ENCODE measurements at regions not wholly inside any gene's neighbourhood (a gene's known extent, or its start where the extent isn't known, plus 50 kb on each side); places are given as distances from the start of the nearest gene placed in this dataset.
A peak's percentile ranks its signal among the peaks of the same experiment; 100 is the strongest.

DNA sequence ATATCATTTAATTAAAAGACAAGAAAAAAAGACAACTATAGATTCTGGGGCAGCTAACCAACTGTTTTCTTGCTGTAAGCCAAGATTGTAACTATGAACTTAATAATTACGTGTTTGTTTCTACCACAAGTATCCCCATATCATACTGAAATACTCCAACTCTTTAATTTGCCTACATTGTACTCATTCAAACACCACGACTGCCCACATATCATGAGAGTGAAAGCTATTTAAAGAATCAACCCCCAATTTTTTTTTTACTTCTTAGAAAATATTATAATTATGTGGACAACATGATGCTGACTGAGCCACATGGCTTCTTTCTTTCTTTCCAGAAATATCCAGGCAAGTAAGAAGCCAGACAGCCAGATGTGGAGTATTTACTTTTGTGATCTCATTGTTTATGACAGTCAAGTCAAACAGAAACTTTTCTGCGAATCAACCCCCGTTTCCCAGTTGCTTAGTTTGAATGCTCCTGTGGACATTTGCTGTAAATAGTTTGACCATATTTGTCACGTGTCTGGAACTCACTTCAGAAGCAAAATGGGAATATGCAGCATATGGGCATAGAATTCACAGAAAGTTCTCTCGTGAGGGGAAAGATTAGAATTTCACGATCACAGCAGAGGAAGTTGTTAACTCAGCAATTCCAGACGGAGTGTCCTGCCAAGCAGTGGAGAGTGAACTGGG, 126.8 kb upstream of the PSMD7 start:
- no peak for DNase-seq

DNA sequence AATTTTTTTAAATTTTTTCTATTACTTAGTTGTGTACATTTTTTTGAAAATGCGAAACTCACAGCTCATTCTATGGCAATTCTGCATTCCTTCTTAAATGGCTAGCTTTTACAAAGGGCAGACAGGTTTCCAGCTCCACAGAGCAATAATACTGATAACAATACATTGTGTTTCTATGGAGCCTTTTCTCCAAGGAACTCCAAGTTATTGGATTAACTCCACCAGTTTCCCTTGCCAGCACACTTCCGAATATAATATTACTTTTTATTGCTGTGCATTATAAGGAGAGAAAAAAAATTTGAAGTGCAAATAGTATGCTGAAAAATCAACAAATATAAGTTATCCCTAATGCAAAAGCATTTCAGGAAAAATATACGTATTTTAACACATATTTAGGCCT, 127.5 kb upstream of the PSMD7 start:
- no peak for DNase-seq

DNA sequence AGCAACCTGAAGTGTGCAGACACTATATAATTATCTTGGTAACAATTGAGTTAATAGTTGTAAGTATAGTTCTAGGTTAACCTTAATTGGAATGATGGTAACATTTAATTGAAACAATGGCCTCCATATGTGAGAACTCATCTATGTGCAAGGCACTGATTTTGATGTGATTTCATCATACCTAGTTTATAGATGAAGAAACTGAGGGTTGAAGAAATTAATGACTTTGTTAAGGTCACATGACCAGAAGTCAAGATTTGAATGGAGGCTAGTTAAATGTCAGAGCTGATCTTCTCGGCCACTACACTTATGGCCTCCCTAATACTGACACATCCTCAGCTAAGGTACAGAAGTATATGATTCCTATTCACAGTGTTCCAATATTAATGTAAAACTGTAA, 128.2 kb upstream of the PSMD7 start:
- no peak for DNase-seq

- DNase-seq, result no peak
These were observed 130.2 kb upstream of the PSMD7 start for GRCh38 chr16:74166456-74166855.

GRCh38 chr16:74165566-74166080, 131.0 kb upstream of the PSMD7 start:
- DNase-seq, result no peak

GRCh38 chr16:74160759-74161158, 135.9 kb upstream of the PSMD7 start:
- DNase-seq, result no peak

DNA sequence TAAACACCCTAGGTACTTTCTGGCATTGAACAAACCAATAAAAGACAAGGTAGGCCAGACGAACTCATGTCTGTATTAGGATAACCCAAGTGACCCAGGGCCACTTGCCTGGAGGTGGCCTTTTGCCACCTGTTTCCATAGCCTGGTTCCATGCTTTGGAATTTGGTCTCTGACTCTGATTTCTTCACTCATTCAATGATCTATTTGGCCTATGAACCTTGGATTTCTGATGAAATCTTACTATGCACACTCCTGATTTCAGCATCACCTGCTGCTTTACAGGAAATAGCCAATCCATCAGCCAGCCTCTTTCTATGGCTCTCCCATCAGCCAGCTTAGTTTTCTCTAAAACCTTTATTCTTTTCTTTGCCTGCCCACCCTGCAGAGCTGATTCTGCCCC, 142.8 kb upstream of the PSMD7 start:
- DNase-seq, result no peak

- DNase-seq, result no peak
These were observed 150.0 kb upstream of the PSMD7 start for GRCh38 chr16:74146643-74147042.

DNA sequence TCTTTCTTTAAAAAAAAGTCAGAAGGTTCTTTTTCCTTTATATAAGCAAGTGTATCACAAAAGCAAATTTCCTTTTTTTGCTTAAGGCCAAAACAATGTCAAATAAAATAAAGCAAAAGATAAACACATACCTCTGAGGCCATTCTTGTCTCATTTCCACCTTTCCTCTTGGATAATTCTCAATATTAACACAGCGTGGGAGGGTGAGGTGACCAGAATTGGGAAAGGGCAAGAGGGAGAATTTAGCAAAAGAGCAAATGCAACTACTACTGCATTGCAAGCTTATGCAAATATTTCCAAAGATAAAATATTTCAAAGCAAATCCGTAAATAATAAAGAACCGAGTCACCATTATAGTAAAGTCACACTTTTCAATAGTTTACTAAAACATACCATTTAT, 153.4 kb upstream of the PSMD7 start:
- no peak for DNase-seq

- DNase-seq, result no peak
These were observed 155.6 kb upstream of the PSMD7 start for GRCh38 chr16:74141015-74141414.

DNA sequence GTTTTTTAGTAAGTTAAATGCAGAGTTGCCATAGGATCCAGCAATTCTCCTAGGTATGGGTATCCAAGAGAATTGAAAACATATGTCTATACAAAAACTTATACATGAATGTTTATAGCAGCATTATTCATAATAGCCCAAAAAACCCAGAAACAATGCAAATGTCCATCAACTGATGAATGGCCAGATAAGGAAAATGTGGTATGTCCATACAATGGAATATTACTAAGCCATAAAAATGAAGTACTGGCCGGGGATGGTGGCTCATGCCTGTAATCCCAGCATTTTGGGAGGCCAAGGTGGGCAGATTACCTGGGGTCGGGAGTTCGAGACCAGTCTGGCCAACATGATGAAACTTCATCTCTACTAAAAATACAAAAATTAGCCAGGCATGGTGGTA, 156.1 kb upstream of the PSMD7 start:
- DNase-seq, result no peak

GRCh38 chr16:74123826-74124225, 172.8 kb upstream of the PSMD7 start:
- no peak for DNase-seq

DNA sequence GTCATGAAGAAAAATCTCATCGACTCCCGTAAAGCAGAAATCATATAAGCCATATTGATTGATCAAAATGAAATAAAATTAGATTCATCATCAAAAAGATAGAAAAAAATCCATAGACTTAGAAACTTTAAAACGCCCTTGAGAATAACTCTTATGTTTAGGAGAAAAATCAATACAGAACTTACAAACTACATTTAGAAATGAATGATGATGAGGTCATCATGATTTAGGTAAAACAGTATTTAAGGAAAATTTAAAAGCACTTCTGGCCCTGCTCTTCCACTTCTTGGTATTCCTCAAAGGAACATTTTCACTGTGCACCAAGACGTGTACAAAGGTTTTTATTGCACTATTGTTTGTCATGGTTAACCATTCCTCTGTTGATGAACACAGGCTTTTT, 173.4 kb upstream of the PSMD7 start:
- no peak for DNase-seq

DNA sequence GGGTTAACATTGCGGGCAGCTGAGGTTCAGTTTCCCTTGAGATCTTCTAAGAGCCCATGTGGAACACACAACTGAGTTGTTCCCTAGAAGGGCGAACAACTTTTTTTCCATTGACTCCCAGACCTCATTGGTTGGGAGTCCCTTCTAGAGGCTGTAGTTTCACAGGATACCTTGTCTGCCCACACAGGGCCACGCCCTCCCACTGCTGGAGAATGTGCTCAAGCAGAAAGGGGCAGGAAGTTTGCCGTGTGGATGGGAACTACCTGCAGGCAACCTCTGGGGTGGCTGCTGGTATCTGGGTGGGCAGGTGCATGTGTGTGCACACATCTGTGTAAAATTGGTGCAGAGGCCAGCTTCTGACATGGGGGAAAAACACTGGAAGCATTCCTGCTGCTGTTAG, 178.8 kb upstream of the PSMD7 start:
- DNase-seq, result no peak

DNA sequence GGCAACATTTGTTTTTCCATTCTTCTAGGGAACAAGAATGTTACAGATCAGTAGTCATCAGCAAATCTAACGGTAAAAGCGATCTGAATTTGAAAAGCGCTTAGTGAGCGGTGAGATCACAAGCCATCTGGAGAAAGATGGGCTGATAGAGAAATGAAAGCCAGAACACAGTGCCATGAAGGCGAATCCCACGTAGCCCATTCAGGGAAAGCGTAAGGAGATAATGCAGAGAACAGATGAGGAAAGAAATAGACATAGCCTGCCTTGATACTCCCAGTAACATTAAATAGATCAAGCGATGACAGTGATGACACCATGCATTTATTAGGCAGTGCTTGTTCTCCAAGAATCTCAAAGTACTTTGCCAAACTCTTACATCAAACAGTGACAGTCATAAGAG, 183.1 kb upstream of the PSMD7 start:
- DNase-seq, result no peak

- DNase-seq, result no peak
These were observed 185.1 kb upstream of the PSMD7 start for GRCh38 chr16:74111456-74111982.

- peak; percentile 10 to 45 for DNase-seq
These were observed 188.6 kb upstream of the PSMD7 start for GRCh38 chr16:74107795-74108610.

- DNase-seq, result no peak
These were observed 192.6 kb upstream of the PSMD7 start for GRCh38 chr16:74104022-74104421.

GRCh38 chr16:74101379-74102137, 195.1 kb upstream of the PSMD7 start:
- no peak for DNase-seq

DNA sequence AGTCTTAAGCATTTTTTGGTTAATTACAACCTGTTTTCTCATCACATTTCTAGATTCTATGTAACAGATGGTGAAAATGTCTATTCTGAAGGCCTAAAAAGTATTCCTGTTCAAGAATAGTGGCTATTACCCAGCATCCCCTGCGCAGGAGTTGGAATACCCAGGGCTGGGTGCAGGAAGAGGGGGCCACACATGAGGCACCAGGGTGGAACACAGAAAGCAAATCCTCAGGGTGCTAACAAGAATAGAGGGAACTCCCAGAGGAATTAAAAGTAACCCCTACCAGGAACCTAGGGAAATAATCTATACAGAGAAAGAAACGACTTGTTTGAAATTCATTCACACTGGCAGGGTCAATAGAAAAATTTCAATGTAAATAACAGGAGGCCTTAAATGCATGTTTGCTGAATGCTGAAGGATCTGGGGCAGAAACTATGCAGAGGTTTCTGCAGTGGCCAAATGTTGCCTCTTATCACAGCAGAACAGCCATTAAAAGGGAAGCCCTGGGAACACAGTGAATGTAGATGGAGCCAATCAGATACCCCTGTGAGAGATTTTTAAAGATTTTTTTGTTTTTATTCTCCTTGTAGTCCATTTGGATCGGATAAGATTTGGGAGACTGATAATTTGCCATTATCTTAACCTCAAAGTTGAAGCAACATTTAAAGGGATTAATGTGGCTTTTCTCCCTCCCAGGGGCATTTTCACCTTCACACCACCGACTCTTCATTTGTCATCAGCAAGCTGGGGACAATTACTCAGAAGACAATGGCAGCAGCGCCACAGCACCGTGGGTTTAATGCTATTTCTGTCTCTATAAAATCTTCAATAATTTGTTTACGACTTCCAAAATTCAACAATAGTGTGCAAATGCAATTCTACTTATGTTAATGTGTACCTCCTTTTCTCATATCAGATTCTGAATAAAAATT, 196.0 kb upstream of the PSMD7 start:
- no peak for DNase-seq

DNA sequence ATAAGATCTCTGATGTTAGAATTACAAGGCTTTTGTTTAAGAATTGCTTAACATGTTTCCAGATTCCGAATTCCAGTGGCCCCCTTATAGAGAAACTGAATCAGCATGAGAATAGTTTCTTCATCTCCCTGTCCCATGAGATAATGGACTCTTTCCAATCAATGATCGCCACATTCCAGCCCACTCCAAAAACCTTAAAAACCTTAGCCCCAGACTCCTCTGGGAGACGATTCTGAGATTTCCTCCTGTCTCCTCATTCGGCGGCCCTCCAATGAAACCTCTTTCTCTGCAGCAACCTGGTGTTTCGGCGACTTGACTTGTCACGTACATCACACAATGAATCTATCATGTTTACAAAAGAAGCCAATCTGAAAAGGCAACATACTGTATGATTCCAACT, 197.1 kb upstream of the PSMD7 start:
- no peak for DNase-seq

- DNase-seq, result no peak
These were observed 201.7 kb upstream of the PSMD7 start for GRCh38 chr16:74094962-74095361.
